ENCODE measurements at regions not wholly inside any gene's neighbourhood (a gene's known extent, or its start where the extent isn't known, plus 50 kb on each side); places are given as distances from the start of the nearest gene placed in this dataset.

- TF ChIP-seq YY1 (IDR thresholded peaks at IDR 0.05; ENCODE audit: low read depth, low read length), result no peak
- TF ChIP-seq SP2 (IDR thresholded peaks at IDR 0.05; ENCODE audit: low read length), result no peak
Measured at GRCh38 chr15:46383978-46384377, 749.1 kb downstream of the SQOR start (continued).

All from H1 (cell line).